Erythroblast (primary cell): ENCODE measurements at regions not wholly inside any gene's neighbourhood (a gene's known extent, or its start where the extent isn't known, plus 50 kb on each side); places are given as distances from the start of the nearest gene placed in this dataset.
A peak's percentile ranks its signal among the peaks of the same experiment; 100 is the strongest.
"Not testable (repeated sequence)": the region's sequence is repeated elsewhere in the genome, so short reads cannot be mapped to it uniquely, and the experiment has no call there.

Source experiments
- DNase-seq, 2 experiments: peaks; one replicate each; lab custom pipeline; 2025; lab: John Stamatoyannopoulos, UW
- GATA1 ChIP-seq: IDR thresholded peaks from 2 replicates; pipeline ENCODE4 v1.6.1; 2011; ENCODE audit warnings: low read depth, mild to moderate bottlenecking, control low read depth, low read length, moderate library complexity
- POLR2A ChIP-seq: IDR thresholded peaks from 2 replicates; pipeline ENCODE4 v1.6.1; 2011; ENCODE audit warnings: mild to moderate bottlenecking, low read length

GRCh38 chr9:68593760-68594159, 53.1 kb upstream of the TMEM252 start:
- DNase-seq, result not testable (repeated sequence)

DNA sequence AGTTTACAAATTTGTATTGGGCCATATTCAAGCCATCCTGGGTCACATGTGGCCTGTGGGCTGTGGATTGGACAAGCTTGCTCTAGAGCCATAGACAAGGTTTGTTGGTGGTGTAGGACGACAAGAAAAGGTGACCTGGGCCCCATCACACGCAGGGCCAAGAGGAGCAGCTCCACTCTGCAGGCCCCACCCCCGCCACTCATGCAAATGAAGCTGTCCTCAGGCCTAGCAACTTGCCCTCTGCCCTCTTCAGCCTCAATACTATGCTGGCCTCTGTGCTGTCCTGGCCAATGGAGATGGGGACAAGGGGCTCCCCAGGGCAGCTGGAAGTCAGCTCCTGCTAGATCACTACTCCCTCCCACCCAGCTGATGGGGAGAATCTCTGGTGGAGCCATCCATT, 55.2 kb upstream of the TMEM252 start:
- DNase-seq, result no peak
- TF ChIP-seq GATA1, result no peak
- TF ChIP-seq POLR2A, result no peak

DNA sequence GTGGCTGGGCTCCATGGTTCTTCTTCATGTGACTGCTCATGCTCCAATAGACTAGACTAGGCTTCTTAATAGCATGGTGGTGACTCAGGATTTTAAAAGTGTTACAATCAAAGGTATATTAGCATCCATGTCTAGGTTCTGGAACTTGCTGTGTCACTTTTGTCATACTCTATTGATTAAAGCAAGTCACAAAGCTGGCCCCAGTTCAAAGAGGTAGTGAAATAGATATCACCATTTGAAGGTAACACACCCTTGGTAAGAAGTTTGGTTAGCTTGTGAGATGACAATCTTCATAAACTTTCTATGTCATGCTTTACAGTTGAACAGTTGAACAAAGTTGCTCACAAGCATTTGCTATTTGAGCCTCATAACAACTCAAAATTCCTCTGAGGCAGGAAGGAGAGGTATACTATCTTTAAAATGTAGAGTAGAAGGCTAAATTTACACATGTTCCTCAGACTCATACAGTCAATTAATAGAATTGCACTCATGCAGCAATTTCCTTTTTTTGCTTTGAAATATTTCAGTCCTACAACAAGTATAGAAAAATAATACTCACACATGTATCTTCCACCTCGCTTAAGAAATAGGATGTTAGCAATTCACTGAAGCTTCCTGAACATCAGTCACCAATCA, 56.8 kb upstream of the TMEM252 start:
- no peak for TF ChIP-seq POLR2A
- no peak for TF ChIP-seq GATA1
- DNase-seq, result no peak

DNA sequence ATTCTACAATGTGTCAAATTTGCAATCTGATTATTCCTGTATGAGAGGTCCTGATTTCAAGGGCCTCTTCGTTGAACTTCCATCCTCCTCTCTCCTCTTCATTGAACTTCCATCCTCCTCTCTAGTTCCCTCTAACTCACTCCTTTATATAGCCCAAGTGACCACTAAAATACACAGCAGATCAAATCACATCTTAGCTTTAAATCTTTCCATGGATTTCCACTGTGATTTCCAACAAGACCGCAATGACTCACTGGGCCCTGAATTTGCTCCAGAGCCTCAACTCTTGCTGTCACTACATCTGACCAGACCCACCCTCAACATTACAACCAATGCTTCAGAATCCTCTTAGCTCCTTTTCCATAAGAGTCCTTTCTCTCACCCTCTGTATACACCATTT, 59.1 kb upstream of the TMEM252 start:
- no peak for DNase-seq
- TF ChIP-seq POLR2A (no peak), GATA1 (no peak)

- DNase-seq, result no peak
- TF ChIP-seq GATA1 (no peak), POLR2A (no peak)
These were observed 60.4 kb upstream of the TMEM252 start for GRCh38 chr9:68601081-68601480.

DNA sequence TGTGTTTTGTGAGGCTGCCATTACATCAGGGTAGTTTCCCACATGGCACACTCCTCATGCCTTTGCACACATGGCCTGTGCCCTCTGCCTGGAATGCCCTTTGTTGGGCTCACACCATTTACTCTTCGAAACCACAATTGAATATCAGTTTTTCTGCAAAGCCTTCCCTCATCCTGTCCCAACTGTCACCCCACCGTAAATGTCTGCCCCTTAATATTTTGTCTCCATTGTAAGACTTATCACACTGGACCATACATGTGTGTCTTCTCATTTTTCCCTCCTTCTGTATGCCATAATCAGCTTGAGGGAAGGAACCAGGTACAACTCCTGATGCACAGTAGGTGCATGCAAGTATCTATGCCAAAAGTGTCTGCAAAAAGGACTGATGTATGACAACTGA, 62.7 kb upstream of the TMEM252 start:
- DNase-seq, result no peak
- no peak for TF ChIP-seq GATA1
- no peak for TF ChIP-seq POLR2A

GRCh38 chr9:68608763-68609162, 68.1 kb upstream of the TMEM252 start:
- no peak for DNase-seq
- TF ChIP-seq POLR2A (no peak), GATA1 (no peak)

GRCh38 chr9:68609901-68610415, 69.3 kb upstream of the TMEM252 start:
- TF ChIP-seq GATA1 (no peak), POLR2A (no peak)
- DNase-seq, result no peak

GRCh38 chr9:68614121-68614520, 73.4 kb upstream of the TMEM252 start:
- TF ChIP-seq GATA1 (no peak), POLR2A (no peak)
- no peak for DNase-seq

- not testable (repeated sequence) for DNase-seq
These were observed 76.3 kb upstream of the TMEM252 start for GRCh38 chr9:68617011-68617410.

DNA sequence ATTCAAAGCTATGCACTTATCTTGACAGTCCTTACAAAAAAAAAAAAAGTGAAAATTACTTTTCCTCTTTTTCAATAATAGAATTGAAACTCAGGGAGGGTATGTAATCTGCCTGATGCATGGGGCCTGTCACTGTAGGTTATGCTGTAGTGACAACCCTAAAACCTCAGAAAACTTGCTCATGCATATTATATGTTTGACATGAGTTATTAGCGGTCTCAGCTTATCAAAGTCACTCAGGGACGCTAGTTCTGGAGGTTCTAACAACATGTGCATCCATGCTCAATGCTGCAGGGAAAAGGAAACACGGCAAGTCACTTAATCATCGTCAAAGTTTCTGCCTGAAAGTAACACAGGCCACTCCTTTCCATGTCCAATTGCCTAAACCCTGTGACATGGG, 78.4 kb upstream of the TMEM252 start:
- DNase-seq, result no peak

DNA sequence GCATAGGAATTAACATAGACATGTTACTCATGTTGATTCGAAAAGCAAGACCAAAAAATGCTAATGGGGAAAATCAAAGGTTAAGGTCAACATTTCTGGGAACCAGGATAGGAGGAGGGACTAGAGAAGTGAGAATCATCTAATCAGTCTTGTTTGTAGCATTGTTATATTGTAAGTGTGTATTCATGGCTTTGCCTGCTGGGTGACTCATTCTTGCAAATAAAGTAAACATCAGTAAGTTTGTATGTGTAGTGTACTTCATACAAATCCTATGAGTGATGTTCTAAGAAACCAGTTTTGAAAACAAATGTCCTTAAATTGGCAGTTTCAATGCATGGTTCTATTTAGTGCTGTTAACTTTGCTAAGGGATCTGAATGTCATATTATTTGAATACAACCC, 79.0 kb upstream of the TMEM252 start:
- TF ChIP-seq POLR2A (no peak), GATA1 (no peak)
- DNase-seq, result no peak

More for the DNA sequence above, 78.4 kb upstream of the TMEM252 start:
- TF ChIP-seq POLR2A (no peak), GATA1 (no peak)

- no peak for DNase-seq
- TF ChIP-seq GATA1, result no peak
- TF ChIP-seq POLR2A, result no peak
These were observed 79.5 kb upstream of the PIP5K1B start for GRCh38 chr9:68625559-68625958.

DNA sequence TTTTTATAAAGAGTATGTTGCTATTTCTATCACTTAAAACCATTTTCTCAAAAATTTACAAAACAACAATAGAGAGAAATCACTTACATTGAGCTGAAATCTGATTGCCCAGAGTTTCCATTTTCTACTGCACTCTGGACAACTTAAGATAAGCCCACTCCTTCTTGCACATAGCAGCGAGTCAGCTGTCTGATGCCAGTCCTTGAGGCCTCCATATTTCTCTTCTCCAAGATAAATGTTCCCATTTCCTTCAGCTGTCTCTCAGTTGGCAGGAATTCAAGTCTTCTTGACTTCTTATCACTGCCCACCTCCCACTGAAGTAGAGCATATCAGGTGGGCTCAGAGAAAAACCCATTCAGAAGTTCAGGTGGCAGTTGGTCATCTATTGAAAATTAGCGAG, 78.5 kb upstream of the PIP5K1B start:
- TF ChIP-seq POLR2A (no peak), GATA1 (no peak)
- peak; percentile 16 to 38 for DNase-seq

- TF ChIP-seq POLR2A (no peak), GATA1 (no peak)
- DNase-seq, result no peak
These were observed 77.9 kb upstream of the PIP5K1B start for GRCh38 chr9:68627104-68627503.

GRCh38 chr9:68627594-68627993, 77.4 kb upstream of the PIP5K1B start:
- no peak for DNase-seq
- no peak for TF ChIP-seq POLR2A
- no peak for TF ChIP-seq GATA1
